ENCODE measurements at regions not wholly inside any gene's neighbourhood (a gene's known extent, or its start where the extent isn't known, plus 50 kb on each side); places are given as distances from the start of the nearest gene placed in this dataset.
A peak's percentile ranks its signal among the peaks of the same experiment; 100 is the strongest.

DNA sequence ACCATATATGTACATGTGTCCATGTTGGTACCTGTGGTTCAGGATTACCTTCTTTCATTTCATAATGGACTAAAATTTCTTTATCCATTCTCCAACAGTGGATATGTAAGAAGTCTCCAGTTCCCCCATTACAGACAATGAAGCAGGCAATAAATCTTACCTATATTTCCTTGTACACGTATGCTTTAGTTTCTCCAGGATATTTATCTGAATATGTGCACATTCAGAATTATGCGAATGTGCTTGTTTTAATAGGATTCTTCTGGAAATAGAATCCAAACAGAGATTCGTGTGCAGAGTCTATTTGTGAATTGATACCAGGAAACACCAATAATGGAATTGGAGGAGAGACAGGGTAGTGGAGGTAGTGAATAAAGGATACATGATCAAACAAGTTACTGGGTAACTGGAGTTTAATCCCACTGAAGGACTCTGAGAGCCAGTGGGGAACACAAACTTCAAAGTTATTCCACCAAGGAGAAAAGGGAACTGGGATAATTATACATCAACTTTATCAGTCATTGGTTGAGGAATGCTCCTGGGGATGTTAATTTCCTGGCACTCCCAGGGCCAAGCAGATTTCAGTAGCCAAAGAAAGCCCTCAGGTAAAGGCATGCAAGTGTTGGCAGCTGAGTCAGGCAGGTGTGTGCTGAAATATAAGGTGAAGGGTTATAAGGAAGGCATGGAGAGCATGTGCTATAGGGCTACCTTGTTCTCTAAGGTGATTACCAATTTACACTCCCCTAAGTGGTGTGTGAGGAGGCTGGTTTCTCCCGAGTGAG is 374.9 kb upstream of the PBX1 start:
- no peak for DNase-seq

DNA sequence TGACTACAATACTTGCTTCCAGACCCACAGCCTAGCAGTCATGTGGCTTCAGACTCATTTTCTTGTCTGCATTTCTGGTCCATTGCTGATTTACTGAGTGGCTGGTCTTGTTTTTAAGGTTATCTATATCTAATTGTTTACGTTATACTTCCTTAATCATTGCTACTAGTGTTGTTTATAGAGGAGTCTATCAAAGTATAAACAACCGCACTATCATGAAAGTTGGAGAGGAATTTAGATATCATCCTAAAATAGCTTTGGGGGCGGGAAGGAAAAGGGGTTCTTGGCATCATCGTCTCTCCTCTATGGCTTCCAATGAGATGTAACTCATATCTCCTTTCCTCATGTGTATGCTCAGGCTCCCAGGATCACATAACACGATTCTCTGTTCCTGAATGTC is 372.1 kb upstream of the PBX1 start:
- no peak for DNase-seq

DNA sequence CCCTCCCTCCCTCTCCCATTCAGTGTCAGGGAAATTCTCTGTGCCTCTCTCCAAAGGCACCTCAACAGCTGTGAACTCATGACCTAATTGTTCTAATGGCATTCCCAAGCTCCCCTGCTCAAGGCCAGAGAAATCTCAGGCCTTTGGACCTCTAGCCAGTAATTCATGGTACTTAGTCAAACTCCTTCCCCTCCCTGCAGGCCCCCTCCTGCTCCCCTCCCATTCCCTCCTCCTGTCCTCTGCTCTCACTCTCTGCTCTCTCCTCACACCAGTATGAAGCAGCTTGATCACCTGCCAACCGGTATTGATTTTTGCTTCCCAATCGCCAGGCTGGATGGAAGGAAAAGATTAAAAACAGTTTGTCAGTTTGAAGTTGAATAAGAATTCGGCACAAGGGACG is 370.5 kb upstream of the PBX1 start:
- DNase-seq: no peak

DNA sequence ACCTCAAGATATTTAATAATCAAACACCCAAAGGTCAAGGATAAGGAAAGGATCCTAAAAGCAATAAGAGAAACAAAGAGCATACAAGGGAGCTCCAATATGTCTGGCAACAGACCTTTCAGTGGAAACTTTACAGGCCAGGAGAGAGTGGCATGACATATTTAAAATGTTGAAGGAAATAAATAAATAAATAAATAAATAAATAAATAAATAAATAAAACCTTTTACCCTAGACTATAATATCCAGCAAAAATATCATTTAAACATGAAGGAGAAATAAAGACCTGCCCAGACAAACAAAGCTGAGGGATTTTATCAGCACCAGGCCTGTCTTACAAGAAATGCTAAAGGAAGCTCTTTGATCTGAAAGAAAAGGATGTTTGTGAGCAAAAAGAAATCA is 367.8 kb upstream of the PBX1 start:
- DNase-seq: no peak

DNA sequence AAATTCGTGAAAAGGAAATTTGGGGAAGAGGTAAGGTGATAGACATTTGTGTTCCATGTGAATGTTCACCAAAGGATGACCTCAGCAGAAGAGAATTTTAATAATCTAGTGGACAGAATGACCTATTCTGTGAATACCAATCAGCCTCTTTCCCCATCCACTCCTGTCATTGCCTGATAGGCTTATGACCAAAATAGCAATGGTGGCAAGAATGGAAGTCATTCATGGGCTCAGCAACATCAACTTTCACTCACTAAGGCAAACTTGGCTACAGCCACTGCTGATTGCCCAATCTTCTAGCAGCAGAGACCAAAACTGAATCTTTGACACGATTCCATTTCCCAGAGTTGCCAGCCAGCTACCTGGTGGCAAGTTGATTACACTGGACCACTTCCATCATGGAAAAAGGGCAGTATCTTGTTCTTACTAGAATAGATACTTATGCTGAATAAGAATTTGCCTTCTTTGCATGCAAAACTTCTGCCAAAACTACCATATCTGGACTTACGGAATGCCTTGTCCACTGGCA is 348.7 kb upstream of the PBX1 start:
- DNase-seq: peak; percentile 1

DNA sequence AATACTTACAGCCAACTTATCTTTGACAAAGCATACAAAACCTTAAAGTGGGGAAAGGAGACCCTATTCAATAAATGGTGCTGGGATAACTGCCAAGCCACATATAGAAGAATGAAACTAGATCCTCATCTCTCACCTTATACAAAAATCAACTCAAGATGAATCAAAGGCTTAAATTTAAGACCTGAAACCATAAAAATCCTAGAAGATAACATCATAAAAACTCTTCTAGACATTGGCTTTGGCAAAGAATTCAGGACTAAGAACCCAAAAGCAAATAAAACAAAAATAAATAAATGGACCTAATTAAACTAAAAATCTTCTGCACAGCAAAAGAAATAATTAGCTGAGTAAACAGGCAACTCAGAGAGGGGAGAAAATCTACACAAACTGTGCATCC is 335.6 kb upstream of the PBX1 start:
- DNase-seq: no peak

DNA sequence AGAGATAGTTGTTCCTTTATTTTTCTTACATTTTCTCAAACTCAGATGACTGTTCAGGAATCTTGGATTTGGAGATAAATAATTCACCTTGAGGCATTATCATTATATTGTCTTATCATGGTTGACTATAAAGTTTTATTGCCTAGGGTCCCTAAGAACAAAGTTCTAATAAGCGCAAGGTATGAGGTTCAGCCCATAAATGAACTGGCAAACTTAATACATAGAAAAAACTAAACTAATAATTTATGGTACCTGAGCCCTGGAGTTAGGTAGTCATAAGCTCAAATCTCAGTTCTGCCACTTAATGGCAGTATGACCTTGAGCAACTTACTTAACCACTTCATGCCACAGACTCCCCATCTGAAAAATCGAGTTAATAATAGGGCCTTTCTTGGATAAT is 334.0 kb upstream of the PBX1 start:
- no peak for DNase-seq

DNA sequence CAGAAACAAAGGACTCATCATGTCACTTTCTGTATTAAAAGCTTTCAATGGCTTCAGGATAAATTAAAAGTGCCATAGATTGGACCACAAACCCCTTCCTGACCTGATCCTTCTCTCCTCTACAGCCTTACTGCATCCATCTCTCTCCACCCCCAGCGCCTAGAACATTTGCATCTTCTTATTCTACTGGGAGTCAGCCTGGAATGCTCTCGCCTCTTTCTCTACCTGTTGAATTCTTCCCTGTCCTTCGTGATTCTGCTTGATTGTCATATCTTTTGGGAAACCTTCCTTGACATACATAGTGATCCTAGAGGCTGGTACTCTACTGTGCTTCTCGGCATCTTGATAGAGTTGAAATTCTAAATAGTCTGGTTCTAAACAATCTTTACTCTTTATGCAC is 332.0 kb upstream of the PBX1 start:
- no peak for DNase-seq

DNA sequence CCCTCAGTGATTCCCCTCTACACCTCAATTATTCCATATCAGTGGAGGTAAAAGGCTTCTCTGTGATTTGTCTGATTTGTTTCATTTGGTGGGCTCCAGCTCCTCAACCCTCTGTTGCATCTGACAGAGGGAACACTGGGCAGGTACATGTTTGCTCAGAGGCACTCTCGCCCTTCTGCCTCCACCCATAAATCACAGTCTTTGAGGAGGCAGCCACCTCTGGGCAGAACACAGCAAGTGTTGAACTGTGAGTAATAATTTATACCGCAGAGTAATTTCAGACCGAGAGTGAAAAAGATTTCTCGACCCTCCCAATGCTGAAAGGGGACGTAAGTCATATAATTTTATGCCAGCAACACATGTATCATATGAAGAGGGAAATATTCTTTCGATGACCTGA is 330.1 kb upstream of the PBX1 start:
- no peak for DNase-seq

DNA sequence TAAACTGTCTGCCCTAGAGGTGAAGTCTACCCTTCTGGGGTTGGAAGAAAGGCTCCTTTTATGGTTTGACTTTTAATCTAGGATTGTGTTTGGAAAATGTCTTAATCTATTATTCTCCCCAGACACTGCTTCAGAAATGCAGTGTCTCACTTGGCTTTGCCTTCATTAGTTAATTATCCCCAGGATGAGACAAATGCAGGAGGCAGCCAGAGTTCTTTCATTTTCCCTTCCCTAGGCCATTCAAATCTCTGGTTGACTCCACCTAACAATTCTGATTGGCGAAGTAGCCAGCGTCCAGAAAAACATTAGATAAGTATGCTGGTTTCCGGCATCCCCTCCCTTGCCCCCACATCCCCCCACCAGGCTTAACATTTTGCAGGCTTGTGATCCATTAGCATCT is 325.8 kb upstream of the PBX1 start:
- no peak for DNase-seq

DNA sequence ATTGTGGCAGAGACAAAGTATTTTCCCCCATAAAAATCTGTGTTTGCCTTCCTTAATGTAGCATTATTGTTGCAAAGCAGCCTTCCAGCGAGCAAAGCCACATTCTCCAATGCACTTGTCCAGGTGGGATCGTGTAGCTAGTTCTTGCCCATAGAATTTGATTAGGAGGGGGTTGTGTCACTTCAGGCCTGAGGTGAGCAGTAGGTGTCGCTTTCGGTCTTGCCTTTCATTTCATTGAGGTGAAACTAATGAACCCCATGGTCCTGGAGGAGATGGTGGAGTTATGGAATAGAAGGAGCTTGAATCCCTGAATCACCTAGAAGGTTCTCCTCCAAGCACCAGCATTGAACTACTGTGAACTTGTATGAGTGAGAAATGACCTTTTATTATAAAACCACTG is 318.9 kb upstream of the PBX1 start:
- DNase-seq: no peak

DNA sequence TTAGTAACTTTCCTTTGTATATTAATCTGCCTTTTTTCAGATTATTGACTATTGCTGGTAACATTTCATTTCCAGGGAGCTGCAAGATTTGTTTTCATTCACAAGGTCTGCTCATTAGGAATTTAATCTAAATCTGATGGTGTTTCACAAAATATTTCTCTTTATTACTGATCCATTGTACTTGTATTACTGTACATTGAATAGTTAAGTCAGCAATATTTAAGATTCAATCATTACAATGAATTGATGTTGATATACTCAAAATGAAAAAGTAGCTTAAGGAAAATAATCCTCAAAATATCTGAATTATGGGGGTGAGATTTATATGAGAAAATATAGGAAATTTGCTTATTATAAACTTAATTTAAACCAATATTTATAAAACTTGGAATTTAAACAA is 308.6 kb upstream of the PBX1 start:
- DNase-seq: no peak

DNA sequence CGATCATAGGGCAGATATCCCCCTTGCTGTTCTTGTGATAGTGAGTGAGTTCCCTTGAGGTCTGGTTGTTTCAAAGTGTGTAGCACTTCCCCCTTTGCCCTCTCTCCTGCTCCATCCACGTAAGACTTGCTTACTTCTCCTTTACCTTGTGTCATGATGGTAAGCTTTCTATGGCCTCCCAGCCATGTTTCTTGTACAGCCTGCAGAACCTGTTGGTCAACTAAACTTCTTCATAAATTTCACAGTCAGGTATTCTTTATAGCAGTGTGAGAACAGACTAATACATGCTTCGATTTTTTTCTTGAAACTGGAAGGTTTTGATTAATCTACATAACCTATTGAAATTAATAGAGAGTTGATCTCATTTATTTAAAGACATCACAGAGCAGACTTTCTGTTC is 302.5 kb upstream of the PBX1 start:
- no peak for DNase-seq

DNA sequence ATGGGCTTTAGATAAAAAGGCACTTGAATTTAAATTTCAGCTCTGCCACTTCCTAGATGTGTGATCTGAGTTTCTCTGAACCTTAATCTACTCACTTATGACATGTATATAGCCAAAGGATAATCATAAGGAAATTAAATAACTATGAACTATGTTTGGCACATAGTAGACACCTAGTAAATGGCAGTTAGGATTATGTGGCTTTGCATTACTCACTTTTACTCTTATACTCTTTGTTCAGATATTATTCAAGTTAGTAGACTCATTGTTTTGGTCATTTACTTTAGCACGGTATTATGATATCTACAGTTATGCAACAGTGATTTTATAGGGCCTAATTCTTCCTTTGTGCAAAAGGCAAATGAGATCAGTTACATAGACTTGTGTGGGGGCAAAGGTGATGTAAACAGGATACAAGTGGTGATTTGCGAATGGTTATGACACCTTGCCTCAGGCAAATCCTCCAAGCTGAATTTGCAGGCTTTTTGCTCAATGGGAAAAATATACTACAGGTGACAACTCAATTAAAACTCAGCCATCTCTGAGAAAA is 297.2 kb upstream of the PBX1 start:
- no peak for DNase-seq

DNA sequence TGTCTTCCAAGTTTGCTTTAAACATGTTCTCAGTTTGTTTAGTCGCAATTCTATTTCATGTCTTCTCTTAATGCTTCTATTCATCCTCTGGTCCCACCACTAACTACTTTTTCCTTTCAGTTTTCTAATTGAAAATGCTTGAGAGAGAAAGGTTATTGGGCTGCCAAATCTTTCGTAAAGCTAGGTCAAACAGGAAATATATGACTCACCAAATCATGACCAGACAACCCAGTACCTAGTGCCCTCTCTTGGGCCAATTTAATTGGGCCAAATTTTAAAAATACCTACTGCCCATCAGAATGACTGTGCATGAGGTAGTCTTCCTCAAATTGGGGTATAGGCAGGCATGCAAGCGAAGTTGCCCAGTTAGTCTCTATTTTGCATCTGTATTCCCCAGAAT is 295.4 kb upstream of the PBX1 start:
- DNase-seq: peak; percentile 3

DNA sequence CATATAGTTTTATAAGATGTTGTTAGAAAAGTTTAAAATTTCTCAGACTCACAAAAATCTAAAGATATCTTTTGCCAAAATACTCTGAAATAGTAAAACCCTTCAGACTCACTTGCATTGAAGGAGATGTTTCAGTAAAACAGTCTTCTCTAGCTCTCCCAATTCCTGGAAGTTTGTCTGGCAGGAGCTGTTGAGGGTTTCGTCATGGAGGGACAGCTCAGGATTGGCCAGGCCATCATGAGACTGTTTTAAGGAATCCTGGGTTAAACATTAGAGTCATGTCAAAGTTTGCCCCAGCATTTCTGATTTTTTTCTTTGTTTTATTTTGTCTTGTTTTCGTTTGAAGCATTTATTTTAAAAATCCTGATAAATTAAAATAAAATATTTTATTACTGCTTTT is 293.8 kb upstream of the PBX1 start:
- DNase-seq: no peak

DNA sequence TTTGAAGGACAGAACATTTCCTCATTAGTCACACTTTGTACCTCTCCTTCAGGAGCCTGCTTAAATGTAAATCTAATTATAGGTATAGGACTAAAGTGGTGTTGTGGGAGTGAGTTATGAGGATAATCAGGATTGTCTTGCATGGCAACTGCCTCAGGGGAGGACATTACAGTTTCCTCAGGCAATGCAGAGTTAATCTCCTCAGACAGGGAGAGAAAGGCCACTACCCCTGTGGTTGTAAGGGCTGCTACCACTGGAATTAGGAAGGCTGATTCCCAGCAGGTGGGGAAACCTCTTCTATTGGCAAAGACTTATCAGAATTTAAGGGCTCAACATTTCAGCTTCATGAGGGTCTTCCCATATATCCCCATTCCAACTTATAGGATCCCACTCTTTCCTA is 286.8 kb upstream of the PBX1 start:
- DNase-seq: no peak

DNA sequence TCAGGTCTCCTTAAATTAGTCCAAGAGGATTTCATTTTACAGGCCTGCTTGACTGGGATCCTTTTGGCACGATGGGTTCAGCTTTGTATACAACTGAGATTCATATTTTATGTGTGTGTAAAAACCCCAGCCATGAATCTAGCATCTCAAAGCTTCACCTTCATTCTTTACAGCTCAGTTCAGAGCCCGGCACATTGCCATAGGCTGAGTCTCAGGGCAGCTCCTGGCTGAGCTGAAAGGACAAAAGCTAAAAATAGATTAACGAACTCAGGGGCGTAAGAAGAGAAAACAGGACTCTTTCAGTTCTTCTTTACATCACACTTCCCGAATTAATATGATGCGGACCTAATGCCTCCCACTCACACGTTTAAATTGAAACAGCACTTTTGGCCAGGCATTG is 262.8 kb upstream of the PBX1 start:
- no peak for DNase-seq

DNA sequence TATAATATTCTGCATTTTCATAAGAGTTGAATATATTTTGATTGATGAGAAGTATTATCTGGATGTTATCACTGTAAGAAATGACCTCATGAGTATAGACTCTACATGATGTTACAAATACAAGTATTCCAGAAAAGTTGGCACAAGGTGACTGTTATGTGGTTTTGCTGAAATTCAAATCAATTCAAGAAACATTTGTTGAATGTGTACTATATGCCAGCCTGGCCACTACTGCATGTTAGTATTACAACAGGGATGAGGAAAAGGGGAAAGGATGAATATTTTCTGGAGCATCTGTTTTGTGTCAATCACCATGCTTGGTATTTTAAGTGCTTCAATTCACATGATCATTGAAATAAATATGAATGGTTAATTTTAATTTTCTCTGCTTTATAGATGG is 250.9 kb upstream of the PBX1 start:
- DNase-seq: no peak

DNA sequence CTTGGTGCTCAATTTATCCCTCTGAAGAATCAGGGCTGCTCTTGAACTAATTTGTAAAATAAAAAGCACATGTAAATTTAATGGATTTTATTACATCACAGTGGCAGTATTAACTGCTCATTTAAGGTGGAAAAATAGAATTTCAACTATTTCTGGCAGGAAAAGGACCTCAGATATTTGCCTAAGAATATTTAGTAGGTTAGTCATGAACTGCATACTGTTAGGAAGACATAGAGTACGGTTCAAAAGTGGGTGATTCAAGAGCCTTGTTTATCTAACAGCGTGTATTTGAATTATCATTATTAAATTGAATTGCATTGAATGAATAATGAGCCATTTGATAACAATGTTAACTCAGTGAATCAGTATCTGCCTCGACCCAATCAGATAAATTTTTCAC is 248.8 kb upstream of the PBX1 start:
- peak; percentile 63 for DNase-seq

DNA sequence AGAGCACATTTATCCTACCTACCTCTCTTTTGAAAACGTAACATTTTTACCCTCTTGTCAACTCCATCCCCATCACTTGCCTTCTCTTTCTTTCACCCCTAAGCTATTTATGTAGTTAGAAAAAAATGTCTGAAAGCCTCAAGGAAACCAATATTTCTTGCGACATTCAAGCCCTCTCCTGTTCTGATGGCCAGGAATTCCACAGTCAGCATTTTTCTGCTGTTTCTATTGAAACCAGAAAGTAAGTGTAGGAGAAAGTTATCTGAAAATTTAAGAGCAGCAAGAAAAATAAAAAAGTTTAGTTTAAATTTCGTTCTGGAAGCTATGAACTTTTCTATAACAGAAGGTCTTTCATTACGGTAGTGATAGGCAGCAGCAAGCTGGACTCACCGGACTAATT is 247.6 kb upstream of the PBX1 start:
- DNase-seq: no peak

DNA sequence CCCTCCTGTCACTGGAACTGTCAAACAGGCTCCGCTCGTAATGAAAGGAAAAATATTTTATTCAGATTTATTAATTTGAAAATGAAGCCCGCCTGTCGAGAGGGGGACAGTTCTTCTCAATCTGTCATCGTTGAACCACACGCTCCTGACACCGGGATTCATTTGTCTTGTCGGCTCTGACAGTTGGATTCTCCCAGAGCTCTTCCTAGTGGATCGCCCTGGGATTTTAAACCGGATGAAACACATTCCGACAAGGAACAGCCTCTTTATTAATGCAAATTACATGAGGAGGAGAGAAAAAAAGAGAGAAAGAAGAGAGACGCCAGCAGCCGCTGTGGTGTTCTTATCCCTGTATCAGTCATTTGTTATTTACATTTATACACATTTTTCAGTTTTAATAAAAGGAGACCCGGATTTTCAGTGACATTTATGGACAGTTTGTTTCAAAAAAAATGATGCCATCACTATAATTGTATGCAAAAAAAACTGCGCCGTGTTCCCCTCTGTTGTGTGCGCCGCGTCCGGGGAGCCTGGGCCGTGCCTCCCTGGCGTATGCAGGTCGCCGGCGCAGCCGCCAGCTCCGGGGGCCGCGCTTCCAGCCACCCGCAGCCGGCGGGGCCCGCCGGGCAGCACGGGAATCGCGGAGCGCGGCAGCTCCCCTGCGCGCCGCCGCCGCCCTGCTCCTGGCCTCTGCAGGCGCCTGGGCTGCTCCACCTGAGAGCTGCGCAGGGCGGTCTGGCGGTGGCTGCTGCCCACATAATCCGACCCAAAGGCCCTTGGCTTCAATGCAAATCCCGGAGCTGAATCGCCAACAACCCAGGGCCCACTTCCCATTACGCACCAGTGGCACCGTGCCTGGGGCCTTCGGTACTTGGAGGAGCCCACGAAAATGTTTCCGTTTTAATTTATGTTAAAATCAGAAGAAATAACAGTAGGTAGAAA is 237.9 kb upstream of the PBX1 start:
- peak; percentile 12 for DNase-seq

DNA sequence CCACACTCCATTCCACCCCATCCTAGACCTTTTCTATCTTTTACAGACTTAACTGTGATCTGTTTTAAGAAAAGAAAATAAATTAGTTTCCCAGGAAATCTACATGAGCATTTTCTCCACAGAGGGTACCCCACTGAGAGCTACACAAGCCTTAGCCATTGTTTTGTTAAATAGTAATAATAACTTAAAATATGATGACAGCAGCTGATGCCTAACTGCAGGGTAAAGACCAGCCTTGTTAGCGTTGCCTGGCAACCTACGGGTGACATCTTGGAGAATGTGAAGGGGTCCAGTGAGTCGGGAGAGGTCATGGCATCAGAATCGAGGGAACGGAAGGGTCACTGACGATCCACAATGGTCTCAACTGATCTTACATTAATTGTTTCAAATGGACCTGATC is 233.2 kb upstream of the PBX1 start:
- no peak for DNase-seq

DNA sequence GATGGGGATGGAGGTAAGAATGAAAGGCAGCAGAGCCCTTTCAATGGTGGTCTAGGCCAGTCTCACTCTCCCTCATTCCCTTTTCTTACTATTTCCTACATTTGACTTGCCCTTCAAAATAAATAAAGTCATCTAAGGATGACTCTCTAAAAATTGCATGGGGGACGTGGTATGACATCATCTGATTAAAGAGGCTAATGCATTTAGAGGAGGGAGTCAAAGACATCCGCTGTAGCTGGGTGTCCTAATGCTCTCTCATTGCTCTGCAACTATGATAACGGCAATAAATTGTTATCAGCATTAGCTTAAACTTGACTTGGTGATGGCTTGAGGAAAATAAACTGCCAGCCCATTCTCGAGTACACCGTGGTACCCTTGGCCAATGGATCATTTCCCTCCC is 225.6 kb upstream of the PBX1 start:
- no peak for DNase-seq

Measured in EL (cell line).